ENCODE measurements at regions not wholly inside any gene's neighbourhood (a gene's known extent, or its start where the extent isn't known, plus 50 kb on each side); places are given as distances from the start of the nearest gene placed in this dataset.

DNA sequence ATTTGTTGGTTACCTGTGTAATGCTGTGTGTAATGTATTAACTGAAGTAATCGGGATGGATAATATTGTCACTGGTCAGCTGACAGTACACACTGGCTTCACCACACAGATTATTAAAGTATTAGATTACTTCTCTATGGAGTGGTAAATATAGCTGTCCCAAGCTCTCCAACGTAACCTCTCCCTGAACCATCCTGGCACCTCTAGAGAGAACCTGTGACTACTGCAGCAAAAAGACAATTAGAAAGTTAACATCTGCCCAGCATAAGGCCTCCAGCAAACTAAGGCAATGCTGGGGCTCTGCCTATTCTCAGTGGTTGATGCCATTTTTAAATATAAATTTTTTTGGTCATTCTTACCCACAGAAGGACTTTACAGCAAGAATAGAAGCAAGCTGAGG lies 351.3 kb downstream of the GPD2 start:
- Histone ChIP-seq H3K4me2 (ENCODE audit: insufficient read depth, low read length) (no peak overlapping the region), H3K4me1 (ENCODE audit: control insufficient read depth, extremely low read depth, insufficient read depth, low read length) (no peaks in the 10 kb centered on the region), H2AFZ (ENCODE audit: low read depth, low read length) (no peak overlapping the region), H3K4me3 (replicated peaks in 1 of 3; ENCODE audit: insufficient read depth in 1 of 3, low read depth in 1 of 3, low read length in 3 of 3) (no peak overlapping the region), H3K9ac (replicated peaks; ENCODE audit: extremely low read depth, insufficient read depth, low read length) (no peak overlapping the region), H3K27me3 (ENCODE audit: control insufficient read depth in 2 of 2, insufficient read depth in 2 of 2, low read length in 2 of 2) (no peaks in the 10 kb centered on the region), H4K20me1 (replicated peaks; ENCODE audit: control insufficient read depth, extremely low read depth, insufficient read depth, low read length) (no peaks in the 10 kb centered on the region), H3K9me3 (replicated peaks; ENCODE audit: control insufficient read depth, insufficient read depth, low read length) (no peaks in the 10 kb centered on the region), H3K9me1 (replicated peaks; ENCODE audit: control insufficient read depth, extremely low read depth, insufficient read depth, low read length) (no peaks in the 10 kb centered on the region), H3K79me2 (ENCODE audit: control insufficient read depth, insufficient read depth, low read length) (no peaks in the 10 kb centered on the region), H3K36me3 (ENCODE audit: control insufficient read depth in 2 of 2, extremely low read depth in 1 of 2, insufficient read depth in 2 of 2, low read length in 2 of 2) (no peaks in the 10 kb centered on the region), H3K27ac (ENCODE audit: insufficient read depth, low read depth, low read length) (no peak overlapping the region)
- no peak for FAIRE-seq
- intact Hi-C loops (cut with micrococcal nuclease) (no loop called here), dilution Hi-C loops (cut with MboI; ENCODE audit: extremely low pct_ligation_motif_present, low sequenced_read_pairs) (no loop called here)
- ChIA-PET POLR2A (no interaction called here), CTCF (no interaction called here)
- no peak for DNase-seq (ENCODE audit: low read depth, low spot score)
- no TSS peak for BruUV-seq (replicated peaks)
- TF ChIP-seq GATA2 (IDR thresholded peaks at IDR 0.05; ENCODE audit: insufficient read depth, insufficient read length, low read depth, low read length): no peak
- TF ChIP-seq EZH2 (IDR thresholded peaks at IDR 0.05; ENCODE audit: borderline replicate concordance, low read depth, low read length, severe bottlenecking): no peak
- TF ChIP-seq POLR2A (IDR thresholded peaks at IDR 0.05; ENCODE audit: low read depth, low read length): no peak
- TF ChIP-seq POLR2AphosphoS5 (IDR thresholded peaks at IDR 0.05; ENCODE audit: insufficient read depth, low read depth, low read length): no peak
- no peak for TF ChIP-seq JUN (IDR thresholded peaks at IDR 0.05; ENCODE audit: borderline replicate concordance, insufficient read depth, insufficient read length, low read depth)
- TF ChIP-seq, protein P1, sequence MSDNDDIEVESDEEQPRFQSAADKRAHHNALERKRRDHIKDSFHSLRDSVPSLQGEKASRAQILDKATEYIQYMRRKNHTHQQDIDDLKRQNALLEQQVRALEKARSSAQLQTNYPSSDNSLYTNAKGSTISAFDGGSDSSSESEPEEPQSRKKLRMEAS (IDR thresholded peaks at IDR 0.05; ENCODE audit: insufficient read depth, insufficient read length): no peak
- TF ChIP-seq, protein P2, sequence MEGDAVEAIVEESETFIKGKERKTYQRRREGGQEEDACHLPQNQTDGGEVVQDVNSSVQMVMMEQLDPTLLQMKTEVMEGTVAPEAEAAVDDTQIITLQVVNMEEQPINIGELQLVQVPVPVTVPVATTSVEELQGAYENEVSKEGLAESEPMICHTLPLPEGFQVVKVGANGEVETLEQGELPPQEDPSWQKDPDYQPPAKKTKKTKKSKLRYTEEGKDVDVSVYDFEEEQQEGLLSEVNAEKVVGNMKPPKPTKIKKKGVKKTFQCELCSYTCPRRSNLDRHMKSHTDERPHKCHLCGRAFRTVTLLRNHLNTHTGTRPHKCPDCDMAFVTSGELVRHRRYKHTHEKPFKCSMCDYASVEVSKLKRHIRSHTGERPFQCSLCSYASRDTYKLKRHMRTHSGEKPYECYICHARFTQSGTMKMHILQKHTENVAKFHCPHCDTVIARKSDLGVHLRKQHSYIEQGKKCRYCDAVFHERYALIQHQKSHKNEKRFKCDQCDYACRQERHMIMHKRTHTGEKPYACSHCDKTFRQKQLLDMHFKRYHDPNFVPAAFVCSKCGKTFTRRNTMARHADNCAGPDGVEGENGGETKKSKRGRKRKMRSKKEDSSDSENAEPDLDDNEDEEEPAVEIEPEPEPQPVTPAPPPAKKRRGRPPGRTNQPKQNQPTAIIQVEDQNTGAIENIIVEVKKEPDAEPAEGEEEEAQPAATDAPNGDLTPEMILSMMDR (IDR thresholded peaks at IDR 0.05; ENCODE audit: extremely low read depth in 1 of 2, insufficient read depth in 1 of 2, low read depth in 1 of 2, low read length in 2 of 2): no peak
- TF ChIP-seq FOS (IDR thresholded peaks at IDR 0.05; ENCODE audit: borderline replicate concordance, insufficient read depth, low read length): no peak
- TF ChIP-seq MYC (IDR thresholded peaks at IDR 0.05; ENCODE audit: low read depth, low read length): no peak

All from endothelial cell of umbilical vein (primary cell).